Activated CD8-positive, alpha-beta memory T cell treated with anti-CD3 and anti-CD28 coated beads, Interleukin-2, amount 50 U/mL, for 24 hours (primary cell): ENCODE measurements at regions not wholly inside any gene's neighbourhood (a gene's known extent, or its start where the extent isn't known, plus 50 kb on each side); places are given as distances from the start of the nearest gene placed in this dataset.

ENCODE experiments used
- DNase-seq: peaks from one replicate; pipeline ENCODE4 v3.0.0-alpha.2; 2020; ENCODE audit errors: extremely low read depth

- no peak for DNase-seq
These were observed 222.9 kb downstream of the PLPP3 start for GRCh38 chr1:56356376-56356990.

GRCh38 chr1:56355918-56356317 lies 223.4 kb downstream of the PLPP3 start:
- DNase-seq = no peak

- DNase-seq = no peak
These were observed 223.9 kb downstream of the PLPP3 start for GRCh38 chr1:56355422-56355821.

GRCh38 chr1:56345831-56346230 lies 233.5 kb downstream of the PLPP3 start:
- DNase-seq = no peak

- no peak for DNase-seq
These were observed 238.4 kb downstream of the PLPP3 start for GRCh38 chr1:56340977-56341376.

- no peak for DNase-seq
These were observed 239.4 kb downstream of the PLPP3 start for GRCh38 chr1:56339786-56340465.

GRCh38 chr1:56339093-56339492 lies 240.3 kb downstream of the PLPP3 start:
- DNase-seq = no peak

- DNase-seq = no peak
These were observed 242.4 kb downstream of the PLPP3 start for GRCh38 chr1:56336982-56337381.

GRCh38 chr1:56335394-56335793 lies 244.0 kb downstream of the PLPP3 start:
- no peak for DNase-seq

- DNase-seq = no peak
These were observed 245.3 kb downstream of the PLPP3 start for GRCh38 chr1:56334047-56334446.

GRCh38 chr1:56333461-56333860 lies 245.9 kb downstream of the PLPP3 start:
- DNase-seq = no peak

GRCh38 chr1:56331892-56332567 lies 247.3 kb downstream of the PLPP3 start:
- DNase-seq = no peak

GRCh38 chr1:56331207-56331891 lies 248.0 kb downstream of the PLPP3 start:
- DNase-seq = no peak

- DNase-seq = no peak
These were observed 248.9 kb downstream of the PLPP3 start for GRCh38 chr1:56330391-56331026.

GRCh38 chr1:56329970-56330369 lies 249.4 kb downstream of the PLPP3 start:
- no peak for DNase-seq

- no peak for DNase-seq
These were observed 252.2 kb downstream of the PLPP3 start for GRCh38 chr1:56327195-56327594.

- no peak for DNase-seq
These were observed 253.3 kb downstream of the PLPP3 start for GRCh38 chr1:56326056-56326455.

GRCh38 chr1:56324504-56324903 lies 254.9 kb downstream of the PLPP3 start:
- DNase-seq = no peak

GRCh38 chr1:56322211-56322610 lies 257.2 kb downstream of the PLPP3 start:
- DNase-seq = no peak

- no peak for DNase-seq
These were observed 258.2 kb downstream of the PLPP3 start for GRCh38 chr1:56321150-56321490.

- DNase-seq = no peak
These were observed 258.8 kb downstream of the PLPP3 start for GRCh38 chr1:56320464-56321149.

GRCh38 chr1:56317722-56318121 lies 261.6 kb downstream of the PLPP3 start:
- no peak for DNase-seq
